ENCODE measurements at regions not wholly inside any gene's neighbourhood (a gene's known extent, or its start where the extent isn't known, plus 50 kb on each side); places are given as distances from the start of the nearest gene placed in this dataset.

GRCh38 chr1:192441492-192441891 is 124.7 kb downstream of the RGS21 start:
- no peak for TF ChIP-seq POLR2AphosphoS5 (IDR thresholded peaks at IDR 0.05; ENCODE audit: low read depth, low read length)
- TF ChIP-seq, protein P1, sequence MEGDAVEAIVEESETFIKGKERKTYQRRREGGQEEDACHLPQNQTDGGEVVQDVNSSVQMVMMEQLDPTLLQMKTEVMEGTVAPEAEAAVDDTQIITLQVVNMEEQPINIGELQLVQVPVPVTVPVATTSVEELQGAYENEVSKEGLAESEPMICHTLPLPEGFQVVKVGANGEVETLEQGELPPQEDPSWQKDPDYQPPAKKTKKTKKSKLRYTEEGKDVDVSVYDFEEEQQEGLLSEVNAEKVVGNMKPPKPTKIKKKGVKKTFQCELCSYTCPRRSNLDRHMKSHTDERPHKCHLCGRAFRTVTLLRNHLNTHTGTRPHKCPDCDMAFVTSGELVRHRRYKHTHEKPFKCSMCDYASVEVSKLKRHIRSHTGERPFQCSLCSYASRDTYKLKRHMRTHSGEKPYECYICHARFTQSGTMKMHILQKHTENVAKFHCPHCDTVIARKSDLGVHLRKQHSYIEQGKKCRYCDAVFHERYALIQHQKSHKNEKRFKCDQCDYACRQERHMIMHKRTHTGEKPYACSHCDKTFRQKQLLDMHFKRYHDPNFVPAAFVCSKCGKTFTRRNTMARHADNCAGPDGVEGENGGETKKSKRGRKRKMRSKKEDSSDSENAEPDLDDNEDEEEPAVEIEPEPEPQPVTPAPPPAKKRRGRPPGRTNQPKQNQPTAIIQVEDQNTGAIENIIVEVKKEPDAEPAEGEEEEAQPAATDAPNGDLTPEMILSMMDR (IDR thresholded peaks at IDR 0.05): no peak
- TF ChIP-seq SIN3A (IDR thresholded peaks at IDR 0.05; ENCODE audit: borderline replicate concordance, insufficient read depth, low read depth, low read length): no peak
